SK-N-SH treated with all-trans-retinoic acid at 6 μM for 48 hours (cell line): ENCODE measurements at regions not wholly inside any gene's neighbourhood (a gene's known extent, or its start where the extent isn't known, plus 50 kb on each side); places are given as distances from the start of the nearest gene placed in this dataset.

ENCODE experiments used
- ATAC-seq: fragments of 200-7000 bp; cut with Tn5 transposase; 3 replicates; pipeline ENCODE4 v1.9.1; 2020; ENCODE audit warnings: mild to moderate bottlenecking, moderate library complexity
- ARNTL ChIP-seq: fragments of 450-650 bp; formaldehyde crosslinking; IDR thresholded peaks from 2 replicates; pipeline ENCODE4 v1.5.0; 2020; ENCODE audit warnings: low read depth, mild to moderate bottlenecking, moderate library complexity, borderline replicate concordance
- BACH2 ChIP-seq: fragments of 250-450 bp; sonication (Bioruptor Pico); IDR thresholded peaks from 2 replicates; pipeline ENCODE4 v1.9.0; 2021; ENCODE audit warnings: mild to moderate bottlenecking, borderline replicate concordance
- CSDC2 ChIP-seq: fragments of 250-450 bp; sonication (Bioruptor Pico); IDR thresholded peaks from 2 replicates; pipeline ENCODE4 v1.5.0; 2020; ENCODE audit warnings: mild to moderate bottlenecking, moderate library complexity
- CSRNP3 ChIP-seq: fragments of 250-450 bp; sonication (Bioruptor Pico); IDR thresholded peaks from 2 replicates; pipeline ENCODE4 v1.5.1; 2021; ENCODE audit warnings: mild to moderate bottlenecking, moderate library complexity
- ESRRG ChIP-seq: fragments of 250-450 bp; sonication (Bioruptor Pico); IDR thresholded peaks from 2 replicates; pipeline ENCODE4 v1.6.1; 2021; ENCODE audit warnings: mild to moderate bottlenecking
- GLIS3 ChIP-seq: fragments of 250-450 bp; sonication (Bioruptor Pico); IDR thresholded peaks from 2 replicates; pipeline ENCODE4 v1.5.0; 2020; ENCODE audit warnings: mild to moderate bottlenecking, moderate library complexity
- ISL1 ChIP-seq: fragments of 250-450 bp; sonication (Bioruptor Pico); IDR thresholded peaks from 2 replicates; pipeline ENCODE4 v2.1.2; 2022; ENCODE audit warnings: mild to moderate bottlenecking, moderate library complexity
- PATZ1 ChIP-seq: fragments of 250-450 bp; sonication (Bioruptor Pico); IDR thresholded peaks from 2 replicates; pipeline ENCODE4 v1.8.0; 2020; ENCODE audit warnings: mild to moderate bottlenecking, moderate library complexity, borderline replicate concordance
- PPARA ChIP-seq: fragments of 250-450 bp; sonication (Bioruptor Pico); IDR thresholded peaks from 2 replicates; pipeline ENCODE4 v1.5.0; 2020; ENCODE audit warnings: mild to moderate bottlenecking, borderline replicate concordance
- RARB ChIP-seq: fragments of 250-450 bp; sonication (Bioruptor Pico); IDR thresholded peaks from 2 replicates; pipeline ENCODE4 v1.8.0; 2021; ENCODE audit warnings: mild to moderate bottlenecking, moderate library complexity
- SNAI2 ChIP-seq: fragments of 250-450 bp; sonication (Bioruptor Pico); IDR thresholded peaks from 2 replicates; pipeline ENCODE4 v1.5.0; 2020; ENCODE audit warnings: mild to moderate bottlenecking, moderate library complexity
- TCF4 ChIP-seq: fragments of 250-450 bp; sonication (Bioruptor Pico); IDR thresholded peaks from 2 replicates; pipeline ENCODE4 v1.8.0; 2021; ENCODE audit warnings: mild to moderate bottlenecking, moderate library complexity, borderline replicate concordance
- TOX ChIP-seq: fragments of 250-450 bp; sonication (Bioruptor Pico); IDR thresholded peaks from 2 replicates; pipeline ENCODE4 v1.8.0; 2021; ENCODE audit warnings: mild to moderate bottlenecking, moderate library complexity, borderline replicate concordance
- TSHZ2 ChIP-seq: fragments of 250-450 bp; sonication (Bioruptor Pico); IDR thresholded peaks from 2 replicates; pipeline ENCODE4 v1.5.0; 2020; ENCODE audit warnings: mild to moderate bottlenecking, moderate library complexity
- ZC3H10 ChIP-seq: fragments of 250-450 bp; sonication (Bioruptor Pico); IDR thresholded peaks from 2 replicates; pipeline ENCODE4 v1.5.1; 2021; ENCODE audit warnings: mild to moderate bottlenecking, moderate library complexity
- ZFP3 ChIP-seq: fragments of 250-450 bp; sonication (Bioruptor Pico); IDR thresholded peaks from 2 replicates; pipeline ENCODE4 v1.5.0; 2020; ENCODE audit warnings: mild to moderate bottlenecking, moderate library complexity
- ZFP30 ChIP-seq: fragments of 450-650 bp; formaldehyde crosslinking; IDR thresholded peaks from 2 replicates; pipeline ENCODE4 v1.5.0; 2022; ENCODE audit warnings: mild to moderate bottlenecking, moderate library complexity
- ZNF565 ChIP-seq: fragments of 450-650 bp; formaldehyde crosslinking; conservative IDR thresholded peaks from 2 replicates; pipeline ENCODE4 v1.5.0; 2020; ENCODE audit warnings: low read depth, mild to moderate bottlenecking, moderate library complexity
- ZNF70 ChIP-seq: fragments of 450-650 bp; formaldehyde crosslinking; IDR thresholded peaks from 2 replicates; pipeline ENCODE4 v1.5.0; 2020; ENCODE audit warnings: mild to moderate bottlenecking, moderate library complexity
- ZNF8 ChIP-seq: fragments of 450-650 bp; formaldehyde crosslinking; IDR thresholded peaks from 2 replicates; pipeline ENCODE4 v1.5.0; 2020; ENCODE audit warnings: mild to moderate bottlenecking, moderate library complexity
- TF ChIP-seq, protein P1 (sequence below): fragments of 250-450 bp; sonication (Bioruptor Pico); IDR thresholded peaks from 2 replicates; pipeline ENCODE4 v1.8.0; 2021; ENCODE audit warnings: low read depth, mild to moderate bottlenecking, moderate library complexity, borderline replicate concordance
- TF ChIP-seq, protein P2 (sequence below): fragments of 250-450 bp; sonication (Bioruptor Pico); IDR thresholded peaks from 2 replicates; pipeline ENCODE4 v1.5.1; 2020; ENCODE audit warnings: low read depth, mild to moderate bottlenecking, moderate library complexity

- ATAC-seq: no peak
- TF ChIP-seq ZC3H10 (no peak), PPARA (CRISPR knock-in tag) (no peak), CSRNP3 (CRISPR knock-in tag) (no peak), BACH2 (CRISPR knock-in tag) (no peak), GLIS3 (CRISPR knock-in tag) (no peak)
- TF ChIP-seq, protein P1, sequence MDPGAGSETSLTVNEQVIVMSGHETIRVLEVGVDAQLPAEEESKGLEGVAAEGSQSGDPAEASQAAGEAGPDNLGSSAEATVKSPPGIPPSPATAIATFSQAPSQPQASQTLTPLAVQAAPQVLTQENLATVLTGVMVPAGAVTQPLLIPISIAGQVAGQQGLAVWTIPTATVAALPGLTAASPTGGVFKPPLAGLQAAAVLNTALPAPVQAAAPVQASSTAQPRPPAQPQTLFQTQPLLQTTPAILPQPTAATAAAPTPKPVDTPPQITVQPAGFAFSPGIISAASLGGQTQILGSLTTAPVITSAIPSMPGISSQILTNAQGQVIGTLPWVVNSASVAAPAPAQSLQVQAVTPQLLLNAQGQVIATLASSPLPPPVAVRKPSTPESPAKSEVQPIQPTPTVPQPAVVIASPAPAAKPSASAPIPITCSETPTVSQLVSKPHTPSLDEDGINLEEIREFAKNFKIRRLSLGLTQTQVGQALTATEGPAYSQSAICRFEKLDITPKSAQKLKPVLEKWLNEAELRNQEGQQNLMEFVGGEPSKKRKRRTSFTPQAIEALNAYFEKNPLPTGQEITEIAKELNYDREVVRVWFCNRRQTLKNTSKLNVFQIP (CRISPR knock-in tag): no peak
Observed at GRCh38 chr2:8296306-8296705, 385.6 kb upstream of the ID2 start.

GRCh38 chr2:8297376-8298231, 384.3 kb upstream of the ID2 start:
- TF ChIP-seq ESRRG (no peak), TOX (CRISPR knock-in tag) (no peak), PPARA (CRISPR knock-in tag) (no peak), TSHZ2 (no peak), ZFP3 (no peak), CSRNP3 (CRISPR knock-in tag) (no peak), ZFP30 (CRISPR knock-in tag) (no peak), ZNF70 (CRISPR knock-in tag) (no peak), ZNF565 (no peak), GLIS3 (CRISPR knock-in tag) (no peak), ZC3H10 (no peak), TCF4 (CRISPR knock-in tag) (no peak), PATZ1 (no peak), ISL1 (CRISPR knock-in tag) (no peak), BACH2 (CRISPR knock-in tag) (no peak), RARB (CRISPR knock-in tag) (no peak)
- TF ChIP-seq, protein P1 (CRISPR knock-in tag): no peak
- ATAC-seq: no peak

GRCh38 chr2:8298783-8299182, 383.1 kb upstream of the ID2 start:
- no peak for ATAC-seq
- TF ChIP-seq, protein P2, sequence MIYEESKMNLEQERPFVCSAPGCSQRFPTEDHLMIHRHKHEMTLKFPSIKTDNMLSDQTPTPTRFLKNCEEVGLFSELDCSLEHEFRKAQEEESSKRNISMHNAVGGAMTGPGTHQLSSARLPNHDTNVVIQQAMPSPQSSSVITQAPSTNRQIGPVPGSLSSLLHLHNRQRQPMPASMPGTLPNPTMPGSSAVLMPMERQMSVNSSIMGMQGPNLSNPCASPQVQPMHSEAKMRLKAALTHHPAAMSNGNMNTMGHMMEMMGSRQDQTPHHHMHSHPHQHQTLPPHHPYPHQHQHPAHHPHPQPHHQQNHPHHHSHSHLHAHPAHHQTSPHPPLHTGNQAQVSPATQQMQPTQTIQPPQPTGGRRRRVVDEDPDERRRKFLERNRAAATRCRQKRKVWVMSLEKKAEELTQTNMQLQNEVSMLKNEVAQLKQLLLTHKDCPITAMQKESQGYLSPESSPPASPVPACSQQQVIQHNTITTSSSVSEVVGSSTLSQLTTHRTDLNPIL (CRISPR knock-in tag): no peak
- TF ChIP-seq SNAI2 (CRISPR knock-in tag) (no peak), PATZ1 (no peak), ISL1 (CRISPR knock-in tag) (no peak), RARB (CRISPR knock-in tag) (no peak), GLIS3 (CRISPR knock-in tag) (no peak), ZNF8 (CRISPR knock-in tag) (no peak), ZNF565 (no peak), ZFP3 (no peak), CSDC2 (CRISPR knock-in tag) (no peak), ZNF70 (CRISPR knock-in tag) (no peak), BACH2 (CRISPR knock-in tag) (no peak), ARNTL (CRISPR knock-in tag) (no peak)
- TF ChIP-seq, all 23 proteins: peak for 0
